ENCODE measurements at regions not wholly inside any gene's neighbourhood (a gene's known extent, or its start where the extent isn't known, plus 50 kb on each side); places are given as distances from the start of the nearest gene placed in this dataset.

DNA sequence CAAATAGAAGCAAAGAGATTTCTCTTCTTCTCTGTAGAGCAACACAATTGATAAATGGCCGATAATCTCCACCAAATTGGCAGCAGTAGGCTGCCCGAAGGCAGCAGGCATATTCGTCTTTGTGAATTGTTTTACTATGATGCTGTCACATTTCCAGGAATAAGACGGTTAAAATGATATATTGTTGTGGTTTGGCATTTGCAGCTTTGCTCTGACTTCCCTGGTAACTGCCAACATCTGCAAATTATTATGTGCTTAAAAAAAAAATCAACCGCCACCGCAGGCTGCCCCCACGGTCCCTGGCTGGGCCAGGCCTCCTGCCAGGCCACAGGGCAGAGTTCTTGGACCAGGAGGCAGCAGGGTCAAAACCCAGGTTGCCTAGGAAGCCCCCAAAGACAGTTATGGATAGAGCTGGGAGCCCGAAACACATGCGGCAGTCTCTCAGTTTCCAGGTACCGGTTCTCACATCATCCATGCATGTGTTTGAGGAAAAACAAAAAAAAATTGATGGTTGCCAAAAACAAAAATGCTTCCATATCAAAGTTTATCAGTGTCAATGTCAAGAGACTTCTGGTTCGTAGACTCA, 179.3 kb downstream of the ETS2 start:
- 11 to 15% methylated on average over 11 of the region's 11 CpGs for WGBS, 2 donors
- no peak overlapping the region for H3K4me3 ChIP-seq (ENCODE audit: low read depth, poor library complexity, severe bottlenecking)
- no peak for TF ChIP-seq POLR2A (IDR thresholded peaks at IDR 0.05)
- TF ChIP-seq, protein P1, sequence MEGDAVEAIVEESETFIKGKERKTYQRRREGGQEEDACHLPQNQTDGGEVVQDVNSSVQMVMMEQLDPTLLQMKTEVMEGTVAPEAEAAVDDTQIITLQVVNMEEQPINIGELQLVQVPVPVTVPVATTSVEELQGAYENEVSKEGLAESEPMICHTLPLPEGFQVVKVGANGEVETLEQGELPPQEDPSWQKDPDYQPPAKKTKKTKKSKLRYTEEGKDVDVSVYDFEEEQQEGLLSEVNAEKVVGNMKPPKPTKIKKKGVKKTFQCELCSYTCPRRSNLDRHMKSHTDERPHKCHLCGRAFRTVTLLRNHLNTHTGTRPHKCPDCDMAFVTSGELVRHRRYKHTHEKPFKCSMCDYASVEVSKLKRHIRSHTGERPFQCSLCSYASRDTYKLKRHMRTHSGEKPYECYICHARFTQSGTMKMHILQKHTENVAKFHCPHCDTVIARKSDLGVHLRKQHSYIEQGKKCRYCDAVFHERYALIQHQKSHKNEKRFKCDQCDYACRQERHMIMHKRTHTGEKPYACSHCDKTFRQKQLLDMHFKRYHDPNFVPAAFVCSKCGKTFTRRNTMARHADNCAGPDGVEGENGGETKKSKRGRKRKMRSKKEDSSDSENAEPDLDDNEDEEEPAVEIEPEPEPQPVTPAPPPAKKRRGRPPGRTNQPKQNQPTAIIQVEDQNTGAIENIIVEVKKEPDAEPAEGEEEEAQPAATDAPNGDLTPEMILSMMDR (IDR thresholded peaks at IDR 0.05): no peak
- intact Hi-C loops (cut with DNase I; ENCODE audit: low total_unique reads): no loop called here
- DNase-seq (ENCODE audit: low spot score in 2 of 2): no peak

GRCh38 chr21:38984568-38984967, 178.8 kb downstream of the ETS2 start:
- H3K4me3 ChIP-seq (ENCODE audit: low read depth, poor library complexity, severe bottlenecking): no peak overlapping the region
- no peak for TF ChIP-seq POLR2A (IDR thresholded peaks at IDR 0.05)
- TF ChIP-seq, protein P1 (IDR thresholded peaks at IDR 0.05): no peak
- 37 to 42% methylated on average over 4 of the region's 4 CpGs for WGBS, 2 donors
- DNase-seq (ENCODE audit: low spot score in 2 of 2): no peak
- intact Hi-C loops (cut with DNase I; ENCODE audit: low total_unique reads): no loop called here

DNA sequence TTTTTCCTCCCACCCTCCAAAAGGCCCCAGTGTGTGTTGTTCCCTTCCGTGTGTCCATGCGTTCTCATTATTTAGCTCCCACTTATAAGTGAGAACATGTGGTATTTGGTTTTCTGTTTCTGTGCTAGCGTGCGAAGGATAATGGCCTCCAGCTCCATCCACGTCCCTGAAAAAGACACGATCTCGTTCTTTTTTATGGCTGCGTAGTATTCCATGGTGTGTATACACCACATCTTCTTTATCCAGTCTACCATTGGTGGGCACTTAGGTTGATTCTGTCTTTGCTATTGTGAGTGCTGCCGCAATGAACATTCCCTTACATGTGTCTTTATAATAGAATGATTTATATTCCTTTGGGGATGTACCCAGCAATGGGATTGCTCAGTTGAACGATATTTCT, 177.8 kb downstream of the ETS2 start:
- 73 to 78% methylated on average over 10 of the region's 10 CpGs for WGBS, 2 donors
- intact Hi-C loops (cut with DNase I; ENCODE audit: low total_unique reads): no loop called here
- H3K4me3 ChIP-seq (ENCODE audit: low read depth, poor library complexity, severe bottlenecking): no peak overlapping the region
- no peak for DNase-seq (ENCODE audit: low spot score in 2 of 2)
- no peak for TF ChIP-seq POLR2A (IDR thresholded peaks at IDR 0.05)
- TF ChIP-seq, protein P1 (IDR thresholded peaks at IDR 0.05): no peak

- 95 to 99% methylated on average over 11 of the region's 11 CpGs for WGBS, 2 donors
Measured at GRCh38 chr21:38982804-38983203, 177.1 kb downstream of the ETS2 start.

DNA sequence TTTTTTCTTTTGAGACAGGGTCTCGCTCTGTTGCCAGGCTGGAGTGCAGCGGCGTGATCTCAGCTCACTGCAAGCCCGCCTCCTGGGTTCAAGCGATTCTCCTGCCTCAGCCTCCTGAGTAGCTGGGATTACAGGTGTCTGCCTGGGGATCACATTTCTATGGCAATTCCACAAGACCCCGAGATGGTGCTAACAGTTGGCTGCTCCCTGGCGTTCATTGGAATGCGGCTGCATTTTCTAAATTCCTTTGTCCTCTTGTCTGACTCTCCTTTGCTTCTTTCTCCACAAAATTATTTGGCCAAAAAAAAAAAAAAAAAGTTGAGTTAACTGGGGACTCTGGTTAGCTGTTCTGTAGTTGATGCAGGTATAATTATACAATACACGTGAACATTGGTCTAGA, 176.4 kb downstream of the ETS2 start:
- intact Hi-C loops (cut with DNase I; ENCODE audit: low total_unique reads): no loop called here
- WGBS, 2 donors: 89 to 90% methylated on average over 9 of the region's 9 CpGs
- no peak for TF ChIP-seq POLR2A (IDR thresholded peaks at IDR 0.05)
- no peak for DNase-seq (ENCODE audit: low spot score in 2 of 2)
- no peak overlapping the region for H3K4me3 ChIP-seq (ENCODE audit: low read depth, poor library complexity, severe bottlenecking)

More at GRCh38 chr21:38982804-38983203, 177.1 kb downstream of the ETS2 start:
- H3K4me3 ChIP-seq (ENCODE audit: low read depth, poor library complexity, severe bottlenecking): no peak overlapping the region
- intact Hi-C loops (cut with DNase I; ENCODE audit: low total_unique reads): no loop called here
- TF ChIP-seq POLR2A (IDR thresholded peaks at IDR 0.05): no peak
- DNase-seq (ENCODE audit: low spot score in 2 of 2): no peak

DNA sequence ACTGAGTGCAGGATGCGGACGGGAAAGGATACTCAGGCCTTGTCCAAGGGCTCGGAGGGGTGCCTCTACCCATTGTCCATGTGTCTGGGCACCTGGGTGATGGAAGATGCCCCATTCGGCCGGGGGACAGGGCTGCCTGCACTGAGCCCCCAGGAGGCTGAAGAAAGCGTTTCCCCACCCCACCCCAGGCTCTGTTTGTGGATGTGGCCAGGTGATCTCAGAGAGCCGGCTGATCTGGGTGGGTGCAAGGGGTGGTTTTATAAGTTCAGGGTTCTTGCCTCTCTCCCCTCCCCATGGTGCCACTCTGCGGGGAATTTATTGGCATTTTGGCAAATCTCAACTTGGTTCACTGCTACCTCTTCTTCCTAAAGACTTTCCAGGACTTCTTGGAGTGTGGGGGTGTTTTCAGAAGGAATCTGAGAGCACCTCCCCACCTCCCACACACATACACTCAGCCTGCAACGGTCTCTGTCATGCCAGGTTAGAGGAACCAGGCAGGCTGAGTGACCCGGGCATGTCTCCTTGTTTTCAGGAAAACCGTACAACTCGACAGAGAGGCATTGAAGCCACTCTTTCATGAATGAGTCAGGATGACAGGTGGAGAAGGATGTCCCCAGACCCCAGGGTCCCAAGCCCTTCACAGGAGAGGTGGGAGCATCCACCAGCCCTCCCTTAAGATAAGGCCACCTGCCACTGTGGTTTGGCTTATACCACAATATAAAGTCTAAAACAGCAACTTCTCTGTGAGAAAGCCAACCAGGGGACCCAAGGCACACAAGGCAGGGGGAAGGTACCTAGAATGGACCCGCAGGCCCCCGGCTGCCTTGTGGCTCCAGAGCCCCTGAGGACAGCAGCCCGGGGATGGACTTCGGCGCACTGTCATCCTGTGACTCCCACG, 174.9 kb downstream of the ETS2 start:
- intact Hi-C loops (cut with DNase I; ENCODE audit: low total_unique reads): no loop called here
- H3K4me3 ChIP-seq (ENCODE audit: low read depth, poor library complexity, severe bottlenecking): no peak overlapping the region
- no peak for DNase-seq (ENCODE audit: low spot score in 2 of 2)
- TF ChIP-seq POLR2A (IDR thresholded peaks at IDR 0.05): no peak
- TF ChIP-seq, protein P1 (IDR thresholded peaks at IDR 0.05): no peak
- WGBS, 2 donors: 92 to 95% methylated on average over 18 of the region's 18 CpGs

Measured in lower leg skin (tissue), 4 donors.